KBM-7 (cell line): ENCODE measurements at regions not wholly inside any gene's neighbourhood (a gene's known extent, or its start where the extent isn't known, plus 50 kb on each side); places are given as distances from the start of the nearest gene placed in this dataset.
A peak's percentile ranks its signal among the peaks of the same experiment; 100 is the strongest.
"Not testable (repeated sequence)": the region's sequence is repeated elsewhere in the genome, so short reads cannot be mapped to it uniquely, and the experiment has no call there.

Source experiments
- DNase-seq: peaks from one replicate; pipeline ENCODE4 v3.0.0-alpha.2; 2015
- in situ Hi-C: fragments of 300-500 bp; cut with MboI; formaldehyde crosslinking; loops from 2 replicates; pipeline ENCODE4 v1.14.3; 2020; ENCODE audit warnings: low sequenced_read_pairs, low pct_unique_long_range_greater_than_20kb, mixed read lengths

- no peak for DNase-seq
- in situ Hi-C loops: no loop called here
These were observed 70.1 kb downstream of the FBXO4 start for GRCh38 chr5:41995193-41995592.

GRCh38 chr5:42001673-42002072 is 76.6 kb downstream of the FBXO4 start:
- in situ Hi-C loops: no loop called here
- DNase-seq: no peak

- in situ Hi-C loops, DNase-seq: not testable (repeated sequence)
These were observed 78.8 kb downstream of the FBXO4 start for GRCh38 chr5:42003852-42004251.

- in situ Hi-C loops: no loop called here
- peak; percentile 32 for DNase-seq
These were observed 80.6 kb downstream of the FBXO4 start for GRCh38 chr5:42005561-42006153.

DNA sequence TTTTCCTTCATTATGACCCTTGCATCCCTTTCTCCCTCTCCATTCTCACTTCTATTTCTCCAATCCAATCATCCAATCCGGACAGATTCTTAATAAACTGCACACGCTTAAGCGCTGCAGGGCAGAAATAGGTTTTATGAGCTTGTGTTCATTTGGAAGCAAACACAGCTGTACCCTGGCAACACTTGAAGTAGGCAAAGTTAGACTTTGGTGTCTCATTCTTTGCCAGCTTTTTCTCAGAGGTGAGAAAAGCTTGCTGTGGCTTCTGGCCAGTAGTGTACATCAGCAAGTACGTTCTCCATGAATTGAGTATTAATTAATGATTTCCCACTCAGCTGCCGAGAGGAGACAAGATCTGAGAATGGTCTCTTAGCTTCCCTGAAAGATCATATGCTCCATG is 88.5 kb downstream of the FBXO4 start:
- no peak for DNase-seq
- in situ Hi-C loops: no loop called here

- in situ Hi-C loops: no loop called here
- DNase-seq: no peak
These were observed 90.2 kb downstream of the FBXO4 start for GRCh38 chr5:42015254-42015653.

DNA sequence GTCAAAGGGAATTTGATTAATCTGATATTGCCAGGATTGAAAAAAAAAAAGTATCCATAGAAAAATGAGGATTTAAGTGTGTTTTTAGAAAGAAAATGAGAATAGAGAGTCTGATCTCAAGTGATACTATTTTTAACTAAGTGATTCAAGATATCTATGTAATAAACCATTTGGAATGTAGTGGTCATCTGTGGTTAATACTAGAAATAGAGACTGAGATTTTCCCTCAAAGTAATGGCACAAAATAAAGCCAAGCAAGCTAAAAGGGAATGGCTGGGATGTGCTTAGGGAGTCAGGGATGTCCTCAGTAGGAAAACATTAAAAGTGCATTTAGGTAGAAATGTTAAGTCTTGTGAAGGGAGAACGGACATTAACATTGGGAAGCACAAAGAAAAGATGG is 90.6 kb downstream of the FBXO4 start:
- DNase-seq: no peak

DNA sequence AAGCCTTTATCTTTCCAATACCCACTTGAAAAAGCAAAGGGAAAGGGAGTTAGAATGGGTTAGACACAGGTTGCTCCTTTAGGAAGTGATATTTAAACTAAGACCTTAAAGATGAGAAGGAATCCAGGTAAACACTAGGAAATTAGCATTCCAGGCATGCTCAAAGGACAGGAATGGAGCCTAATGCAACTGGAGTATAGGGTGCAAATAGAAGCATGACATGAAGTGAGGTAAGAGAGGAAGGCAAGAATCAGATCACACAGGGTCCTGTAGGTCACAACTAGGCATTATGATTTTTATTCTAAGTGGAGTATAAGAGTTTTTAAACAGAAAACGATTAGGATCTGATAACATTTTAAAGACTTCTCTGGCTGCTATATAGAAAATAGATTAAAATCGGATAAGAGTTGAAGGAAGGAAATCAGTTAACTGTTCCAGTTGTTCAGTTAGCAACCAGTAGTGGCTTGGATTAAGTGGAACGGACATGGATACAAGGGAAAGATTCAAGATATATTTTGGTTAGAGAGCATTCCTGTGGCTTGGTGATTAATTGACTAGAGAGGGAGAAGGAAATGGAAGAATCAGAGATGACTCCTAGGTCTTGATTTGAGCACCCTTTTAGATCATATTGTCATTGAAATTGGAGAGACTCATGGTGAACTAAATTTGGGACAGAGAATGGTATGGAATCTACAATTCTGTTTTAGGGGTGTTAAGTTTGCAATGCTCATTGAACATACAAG is 95.9 kb downstream of the FBXO4 start:
- in situ Hi-C loops: no loop called here

More for the DNA sequence above, 90.6 kb downstream of the FBXO4 start:
- in situ Hi-C loops: no loop called here

GRCh38 chr5:42021923-42022322 is 96.8 kb downstream of the FBXO4 start:
- no peak for DNase-seq
- in situ Hi-C loops: no loop called here

More for the DNA sequence above, 95.9 kb downstream of the FBXO4 start:
- no peak for DNase-seq

DNA sequence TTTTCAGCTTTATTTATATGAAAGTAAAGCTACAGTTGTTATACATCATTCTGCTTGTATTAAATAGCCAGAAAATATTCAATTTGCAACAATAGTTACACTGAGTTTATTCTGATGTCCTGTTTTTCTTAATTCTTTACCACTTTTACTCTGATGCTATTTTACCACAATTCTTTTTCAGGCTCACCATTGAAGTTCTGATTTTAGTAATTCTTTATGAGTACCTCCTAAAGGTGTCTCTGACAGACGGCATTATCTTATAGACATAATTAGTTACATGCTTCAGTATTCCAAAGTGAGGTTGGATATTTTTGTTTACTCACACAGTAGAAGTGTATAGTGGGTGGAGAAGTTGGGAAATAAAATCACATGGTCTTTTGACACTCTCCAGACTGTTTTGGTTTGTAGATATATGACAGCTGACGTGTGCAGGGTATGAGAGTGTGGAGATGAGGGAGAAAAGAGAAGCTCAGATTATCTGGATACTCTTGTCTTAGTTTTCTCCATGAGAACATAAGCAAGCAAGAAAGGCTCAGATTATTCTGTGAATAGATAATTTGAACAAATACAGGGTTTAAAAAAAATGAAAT is 97.4 kb downstream of the FBXO4 start:
- in situ Hi-C loops: no loop called here
- DNase-seq: no peak

DNA sequence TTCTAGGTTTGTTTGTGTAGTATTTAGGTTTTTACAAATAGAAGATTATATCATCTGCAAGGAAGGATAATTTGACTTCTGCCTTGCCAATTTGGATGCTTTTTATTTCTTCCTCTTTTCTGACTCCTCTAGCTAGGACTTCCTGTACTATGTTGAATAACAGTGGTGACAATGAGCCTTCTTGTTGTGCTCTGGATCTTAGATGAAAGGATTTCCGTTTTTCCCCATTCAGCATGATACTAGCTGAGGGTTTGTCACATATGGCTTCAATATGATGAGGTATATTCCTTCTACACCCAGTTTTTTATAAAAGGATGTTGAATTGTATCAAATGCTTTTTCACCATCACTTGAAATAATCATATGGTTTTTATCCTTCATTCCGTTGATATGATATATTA is 101.4 kb downstream of the FBXO4 start:
- in situ Hi-C loops: no loop called here

GRCh38 chr5:42032137-42032536 is 107.1 kb downstream of the FBXO4 start:
- no peak for DNase-seq
- in situ Hi-C loops: no loop called here

More for the DNA sequence above, 101.4 kb downstream of the FBXO4 start:
- no peak for DNase-seq

DNA sequence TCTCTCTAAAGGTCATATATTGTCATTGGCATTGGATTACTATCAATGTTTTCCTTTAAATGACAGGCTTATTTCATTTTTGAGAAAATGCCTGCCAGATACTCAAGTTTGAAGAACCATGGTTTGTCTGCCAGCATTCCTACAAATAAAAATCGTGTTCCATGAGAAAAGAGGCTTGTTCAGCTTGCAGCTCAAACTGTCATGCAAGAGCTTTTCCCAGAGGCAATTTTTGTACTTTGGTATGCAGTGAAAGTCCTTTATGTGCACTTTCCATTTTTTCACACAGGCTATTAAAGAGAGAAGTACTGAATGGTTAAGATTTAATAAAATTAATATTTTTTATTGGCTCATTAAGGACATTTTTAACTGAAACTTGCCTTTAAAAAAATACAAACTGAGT is 110.4 kb downstream of the FBXO4 start:
- in situ Hi-C loops: no loop called here
- DNase-seq: no peak

DNA sequence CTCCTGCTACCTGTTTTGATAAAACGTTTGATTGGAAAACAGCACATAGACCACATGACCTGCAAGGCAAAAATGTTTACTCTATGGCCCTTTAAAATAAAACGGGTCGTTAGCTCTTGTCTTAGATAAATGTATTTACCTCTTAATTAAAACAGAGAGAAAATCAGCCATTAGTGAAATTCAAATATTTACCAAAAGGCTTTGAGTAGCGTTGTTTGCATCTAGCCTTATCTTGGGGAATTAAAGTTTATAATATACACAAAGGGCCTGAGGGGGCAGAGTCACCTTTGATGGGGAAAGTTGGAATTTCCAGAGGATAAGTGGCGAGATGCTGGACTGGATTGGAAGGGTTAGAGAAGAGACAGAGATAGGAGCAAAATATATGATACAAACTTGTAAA is 111.3 kb downstream of the FBXO4 start:
- in situ Hi-C loops: no loop called here
- DNase-seq: no peak

DNA sequence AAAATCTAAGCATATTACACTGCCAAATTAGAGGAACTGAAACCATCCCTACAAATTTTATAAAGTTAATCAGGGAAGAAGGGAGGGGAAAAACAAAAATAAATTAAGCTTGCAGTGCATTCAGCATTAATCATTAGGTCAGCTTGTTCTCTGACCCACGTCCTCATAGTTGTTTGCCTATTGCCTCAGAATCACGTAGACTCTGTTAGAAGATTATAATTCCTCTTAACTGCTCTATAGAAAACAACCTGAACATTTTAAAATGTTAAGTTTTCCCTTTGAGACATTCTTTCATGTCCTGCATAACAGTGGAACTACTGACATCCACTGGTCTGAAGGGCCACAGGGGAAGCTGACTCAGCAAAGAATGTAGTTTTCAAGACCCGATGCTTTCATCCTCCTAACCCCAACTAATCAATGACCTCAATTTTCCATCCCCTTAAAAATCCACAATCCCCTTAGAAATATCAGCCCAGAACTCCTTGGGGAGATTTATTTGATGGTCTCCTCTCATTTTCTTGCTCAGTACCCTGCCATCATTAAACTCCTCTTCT is 112.4 kb downstream of the FBXO4 start:
- no peak for DNase-seq
- in situ Hi-C loops: no loop called here

DNA sequence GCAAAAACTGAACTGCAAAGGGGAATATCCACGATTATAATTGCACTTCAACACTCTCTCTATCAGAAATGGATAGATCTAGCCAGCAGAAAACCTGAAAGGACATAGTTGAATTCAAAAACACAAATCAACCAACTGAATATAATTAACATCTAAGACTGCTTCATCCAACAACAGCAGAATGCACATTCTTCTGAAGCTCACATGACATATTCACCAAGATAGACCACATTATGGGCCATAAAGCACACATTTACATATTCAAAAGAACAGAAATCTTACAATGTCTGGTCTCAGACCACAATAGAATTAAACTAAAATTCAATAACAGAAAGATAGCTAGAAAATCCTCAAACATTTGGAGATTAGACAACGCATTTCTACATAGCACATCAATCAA is 118.3 kb downstream of the FBXO4 start:
- in situ Hi-C loops: no loop called here
- no peak for DNase-seq

DNA sequence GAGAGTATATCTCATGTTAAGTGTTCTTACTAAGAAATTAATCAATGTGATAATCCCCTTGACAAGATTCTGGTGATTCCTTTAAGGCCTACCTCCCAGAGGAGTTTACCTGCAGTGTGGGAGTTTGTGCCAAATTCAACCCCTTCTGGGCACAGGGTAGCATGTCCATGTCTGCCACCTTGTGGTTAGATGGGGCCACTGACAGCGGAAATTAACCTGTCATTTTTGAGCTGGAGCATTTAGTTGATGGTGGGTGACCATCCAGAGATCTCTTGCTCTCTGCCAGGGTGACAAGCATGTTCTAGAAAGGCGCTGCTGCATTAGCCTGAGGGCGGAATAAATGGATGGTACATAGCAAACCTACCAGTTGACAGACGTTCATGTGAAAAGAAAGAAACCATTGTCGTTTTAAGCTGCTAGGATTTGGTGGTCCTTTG is 132.2 kb downstream of the FBXO4 start:
- in situ Hi-C loops: no loop called here

GRCh38 chr5:42059291-42059690 is 134.2 kb downstream of the FBXO4 start:
- no peak for DNase-seq

More for the DNA sequence above, 132.2 kb downstream of the FBXO4 start:
- DNase-seq: peak; percentile 72

GRCh38 chr5:42059778-42060464 is 134.8 kb downstream of the FBXO4 start:
- DNase-seq: no peak
- in situ Hi-C loops: no loop called here

More at GRCh38 chr5:42059291-42059690, 134.2 kb downstream of the FBXO4 start:
- in situ Hi-C loops: no loop called here

- DNase-seq: no peak
- in situ Hi-C loops: no loop called here
These were observed 136.0 kb downstream of the FBXO4 start for GRCh38 chr5:42061121-42061520.
